ENCODE measurements at regions not wholly inside any gene's neighbourhood (a gene's known extent, or its start where the extent isn't known, plus 50 kb on each side); places are given as distances from the start of the nearest gene placed in this dataset.

- ChIA-PET POLR2A (no interaction called here), CTCF (no interaction called here)
- no peak for TF ChIP-seq ARNT (IDR thresholded peaks at IDR 0.05)
- DNase-seq (ENCODE audit: extremely low spot score), result no peak
Observed at GRCh38 chr1:209456878-209457277, 126.6 kb upstream of the CAMK1G start.

GRCh38 chr1:209457401-209458125 lies 126.0 kb upstream of the CAMK1G start:
- DNase-seq (ENCODE audit: extremely low spot score), result no peak
- TF ChIP-seq HDGF (IDR thresholded peaks at IDR 0.05; ENCODE audit: borderline replicate concordance), result no peak
- TF ChIP-seq ARNT (IDR thresholded peaks at IDR 0.05), result no peak
- TF ChIP-seq TARDBP (IDR thresholded peaks at IDR 0.05), result no peak
- no peak for TF ChIP-seq CTBP1 (IDR thresholded peaks at IDR 0.05; ENCODE audit: borderline replicate concordance)
- TF ChIP-seq L3MBTL2 (conservative IDR thresholded peaks at IDR 0.05), result no peak
- TF ChIP-seq FOXA1 (IDR thresholded peaks at IDR 0.05), result no peak
- no peak for TF ChIP-seq FOXK2 (IDR thresholded peaks at IDR 0.05)
- no peak for TF ChIP-seq FOXM1 (IDR thresholded peaks at IDR 0.05; ENCODE audit: borderline replicate concordance)
- TF ChIP-seq PKNOX1 (IDR thresholded peaks at IDR 0.05), result no peak
- no peak for TF ChIP-seq SUZ12 (IDR thresholded peaks at IDR 0.05)
- TF ChIP-seq ELF4 (IDR thresholded peaks at IDR 0.05), result no peak
- no peak for TF ChIP-seq SP1 (IDR thresholded peaks at IDR 0.05)
- TF ChIP-seq NFRKB (IDR thresholded peaks at IDR 0.05), result no peak
- ChIA-PET POLR2A (no interaction called here), CTCF (no interaction called here)

GRCh38 chr1:209458921-209459320 lies 124.6 kb upstream of the CAMK1G start:
- TF ChIP-seq ZNF384 (IDR thresholded peaks at IDR 0.05), result no peak
- no peak for TF ChIP-seq FOXM1 (IDR thresholded peaks at IDR 0.05; ENCODE audit: borderline replicate concordance)
- TF ChIP-seq ELF4 (IDR thresholded peaks at IDR 0.05), result no peak
- TF ChIP-seq TARDBP (IDR thresholded peaks at IDR 0.05), result no peak
- no peak for TF ChIP-seq SUZ12 (IDR thresholded peaks at IDR 0.05)
- ChIA-PET POLR2A (no interaction called here), CTCF (no interaction called here)
- DNase-seq (ENCODE audit: extremely low spot score), result no peak

GRCh38 chr1:209461168-209461567 lies 122.3 kb upstream of the CAMK1G start:
- CTCF ChIA-PET, result no interaction called here
- TF ChIP-seq FOXM1 (IDR thresholded peaks at IDR 0.05; ENCODE audit: borderline replicate concordance) (no peak), ELF4 (IDR thresholded peaks at IDR 0.05) (no peak), SUZ12 (IDR thresholded peaks at IDR 0.05) (no peak), L3MBTL2 (conservative IDR thresholded peaks at IDR 0.05) (no peak), NFRKB (IDR thresholded peaks at IDR 0.05) (no peak), LEF1 (IDR thresholded peaks at IDR 0.05; ENCODE audit: borderline replicate concordance) (no peak), HDGF (IDR thresholded peaks at IDR 0.05; ENCODE audit: borderline replicate concordance) (no peak), FOXK2 (IDR thresholded peaks at IDR 0.05) (no peak), PKNOX1 (IDR thresholded peaks at IDR 0.05) (no peak), CTBP1 (IDR thresholded peaks at IDR 0.05; ENCODE audit: borderline replicate concordance) (no peak)
- POLR2A ChIA-PET, result no interaction called here
- DNase-seq (ENCODE audit: extremely low spot score), result no peak

- DNase-seq (ENCODE audit: extremely low spot score), result no peak
- TF ChIP-seq BHLHE40 (IDR thresholded peaks at IDR 0.05; ENCODE audit: borderline replicate concordance), result no peak
- no peak for TF ChIP-seq FOXM1 (IDR thresholded peaks at IDR 0.05; ENCODE audit: borderline replicate concordance)
- no peak for TF ChIP-seq FOXA1 (IDR thresholded peaks at IDR 0.05)
- no peak for TF ChIP-seq FOXK2 (IDR thresholded peaks at IDR 0.05)
- TF ChIP-seq ARNT (IDR thresholded peaks at IDR 0.05), result no peak
- no peak for TF ChIP-seq SP1 (IDR thresholded peaks at IDR 0.05)
- no peak for TF ChIP-seq HDGF (IDR thresholded peaks at IDR 0.05; ENCODE audit: borderline replicate concordance)
- TF ChIP-seq ELF4 (IDR thresholded peaks at IDR 0.05), result no peak
- no peak for TF ChIP-seq CTBP1 (IDR thresholded peaks at IDR 0.05; ENCODE audit: borderline replicate concordance)
- TF ChIP-seq TARDBP (IDR thresholded peaks at IDR 0.05), result no peak
- no peak for TF ChIP-seq LEF1 (IDR thresholded peaks at IDR 0.05; ENCODE audit: borderline replicate concordance)
- no peak for TF ChIP-seq L3MBTL2 (conservative IDR thresholded peaks at IDR 0.05)
- no peak for TF ChIP-seq NFRKB (IDR thresholded peaks at IDR 0.05)
- no peak for TF ChIP-seq ZNF384 (IDR thresholded peaks at IDR 0.05)
- no peak for TF ChIP-seq SUZ12 (IDR thresholded peaks at IDR 0.05)
- TF ChIP-seq PKNOX1 (IDR thresholded peaks at IDR 0.05), result no peak
- CTCF ChIA-PET, result interaction anchor here (0.6 kb wide), 1 partner anchor 460 kb away, joined by 3 read pairs; no protein-coding TSS in a partner anchor
Observed at GRCh38 chr1:209462433-209462832, 121.1 kb upstream of the CAMK1G start.

GRCh38 chr1:209463441-209463840 lies 120.1 kb upstream of the CAMK1G start:
- no peak for DNase-seq (ENCODE audit: extremely low spot score)
- ChIA-PET POLR2A (no interaction called here), CTCF (no interaction called here)
- no peak for TF ChIP-seq FOXK2 (IDR thresholded peaks at IDR 0.05)
- TF ChIP-seq TARDBP (IDR thresholded peaks at IDR 0.05), result no peak
- no peak for TF ChIP-seq L3MBTL2 (conservative IDR thresholded peaks at IDR 0.05)
- no peak for TF ChIP-seq FOXA1 (IDR thresholded peaks at IDR 0.05)
- TF ChIP-seq ZNF384 (IDR thresholded peaks at IDR 0.05), result no peak
- TF ChIP-seq ARNT (IDR thresholded peaks at IDR 0.05), result no peak
- TF ChIP-seq BHLHE40 (IDR thresholded peaks at IDR 0.05; ENCODE audit: borderline replicate concordance), result no peak
- TF ChIP-seq SUZ12 (IDR thresholded peaks at IDR 0.05), result no peak
- TF ChIP-seq SP1 (IDR thresholded peaks at IDR 0.05), result no peak
- no peak for TF ChIP-seq LEF1 (IDR thresholded peaks at IDR 0.05; ENCODE audit: borderline replicate concordance)
- TF ChIP-seq CTBP1 (IDR thresholded peaks at IDR 0.05; ENCODE audit: borderline replicate concordance), result no peak
- no peak for TF ChIP-seq NFRKB (IDR thresholded peaks at IDR 0.05)
- no peak for TF ChIP-seq ELF4 (IDR thresholded peaks at IDR 0.05)
- TF ChIP-seq PKNOX1 (IDR thresholded peaks at IDR 0.05), result no peak
- TF ChIP-seq HDGF (IDR thresholded peaks at IDR 0.05; ENCODE audit: borderline replicate concordance), result no peak

More at GRCh38 chr1:209462433-209462832, 121.1 kb upstream of the CAMK1G start:
- POLR2A ChIA-PET, result no interaction called here
